ENCODE measurements at regions not wholly inside any gene's neighbourhood (a gene's known extent, or its start where the extent isn't known, plus 50 kb on each side); places are given as distances from the start of the nearest gene placed in this dataset.

DNA sequence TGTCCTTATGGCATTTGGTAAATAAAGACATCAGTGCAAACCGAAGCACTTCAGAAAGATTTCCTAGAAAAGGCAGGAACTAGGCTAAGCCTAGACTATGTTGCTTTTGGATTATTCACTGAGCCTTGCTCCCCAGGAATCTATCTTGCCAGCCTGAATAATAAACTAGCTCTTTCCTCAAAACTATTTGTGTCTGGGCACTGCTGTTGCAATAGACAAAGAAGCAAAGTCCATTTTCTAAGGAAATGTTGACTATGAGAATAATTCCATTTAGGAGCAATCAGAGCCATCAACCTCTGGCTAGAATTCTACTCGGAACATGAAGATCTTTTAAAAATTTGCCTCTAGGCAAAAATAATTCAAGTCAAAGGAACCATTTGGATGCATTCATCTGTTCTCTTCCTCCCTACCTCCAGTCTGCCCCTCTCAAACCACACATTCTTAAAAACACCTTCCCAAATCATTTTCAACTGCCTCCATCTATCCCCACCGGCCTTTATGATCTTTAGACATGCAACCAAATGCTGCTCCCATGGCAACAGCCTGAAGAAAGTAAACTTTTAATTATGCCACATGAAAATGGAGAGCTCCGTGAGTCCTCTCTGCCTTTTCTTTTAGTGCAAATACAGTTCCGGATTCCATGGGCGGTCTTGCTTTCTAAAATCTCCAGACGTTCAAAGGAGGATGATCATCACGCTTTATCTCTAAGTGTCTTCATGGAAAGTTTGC is 61.5 kb upstream of the FZD10 start:
- ChIA-PET CTCF (interaction anchor here (0.9 kb wide), 1 partner anchor 58 kb away, joined by 3 read pairs; no protein-coding TSS in a partner anchor), POLR2A (no interaction called here)
- Histone ChIP-seq H3K27me3 (ENCODE audit: insufficient read depth) (no peaks in the 10 kb centered on the region), H3K36me3 (replicated peaks in 1 of 2; ENCODE audit: control insufficient read depth in 1 of 2, insufficient read depth in 2 of 2, low read length in 1 of 2) (no peaks in the 10 kb centered on the region), H3K9ac (no peak overlapping the region), H3K9me3 (no peaks in the 10 kb centered on the region), H3K4me3 (ENCODE audit: low read depth in 2 of 2, low read length in 1 of 2) (no peak overlapping the region), H3F3A (replicated peaks; ENCODE audit: insufficient read depth) (no peaks in the 10 kb centered on the region), H3K27ac (ENCODE audit: low read depth in 2 of 2, low read length in 1 of 2) (no peak overlapping the region), H3K4me1 (ENCODE audit: control insufficient read depth in 1 of 2, insufficient read depth in 2 of 2, low read depth in 1 of 2, low read length in 1 of 2) (peaks cover 0 to 15% of the 10 kb centered on the region in 2 experiments; a peak in 1 of 4 replicates), H3K9me2 (no peaks in the 10 kb centered on the region), H2AFZ (ENCODE audit: low read depth) (no peak overlapping the region), H4K20me1 (ENCODE audit: insufficient read depth) (no peaks in the 10 kb centered on the region), H3K79me2 (ENCODE audit: insufficient read depth) (no peaks in the 10 kb centered on the region), H3K4me2 (no peak overlapping the region)
- DNase-seq, result no peak
- TF ChIP-seq, protein P1, sequence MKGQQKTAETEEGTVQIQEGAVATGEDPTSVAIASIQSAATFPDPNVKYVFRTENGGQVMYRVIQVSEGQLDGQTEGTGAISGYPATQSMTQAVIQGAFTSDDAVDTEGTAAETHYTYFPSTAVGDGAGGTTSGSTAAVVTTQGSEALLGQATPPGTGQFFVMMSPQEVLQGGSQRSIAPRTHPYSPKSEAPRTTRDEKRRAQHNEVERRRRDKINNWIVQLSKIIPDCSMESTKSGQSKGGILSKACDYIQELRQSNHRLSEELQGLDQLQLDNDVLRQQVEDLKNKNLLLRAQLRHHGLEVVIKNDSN (IDR thresholded peaks at IDR 0.05; ENCODE audit: borderline replicate concordance, low read depth), result no peak
- TF ChIP-seq YY1 (IDR thresholded peaks at IDR 0.05; ENCODE audit: low read depth), result no peak
- TF ChIP-seq, protein P2, sequence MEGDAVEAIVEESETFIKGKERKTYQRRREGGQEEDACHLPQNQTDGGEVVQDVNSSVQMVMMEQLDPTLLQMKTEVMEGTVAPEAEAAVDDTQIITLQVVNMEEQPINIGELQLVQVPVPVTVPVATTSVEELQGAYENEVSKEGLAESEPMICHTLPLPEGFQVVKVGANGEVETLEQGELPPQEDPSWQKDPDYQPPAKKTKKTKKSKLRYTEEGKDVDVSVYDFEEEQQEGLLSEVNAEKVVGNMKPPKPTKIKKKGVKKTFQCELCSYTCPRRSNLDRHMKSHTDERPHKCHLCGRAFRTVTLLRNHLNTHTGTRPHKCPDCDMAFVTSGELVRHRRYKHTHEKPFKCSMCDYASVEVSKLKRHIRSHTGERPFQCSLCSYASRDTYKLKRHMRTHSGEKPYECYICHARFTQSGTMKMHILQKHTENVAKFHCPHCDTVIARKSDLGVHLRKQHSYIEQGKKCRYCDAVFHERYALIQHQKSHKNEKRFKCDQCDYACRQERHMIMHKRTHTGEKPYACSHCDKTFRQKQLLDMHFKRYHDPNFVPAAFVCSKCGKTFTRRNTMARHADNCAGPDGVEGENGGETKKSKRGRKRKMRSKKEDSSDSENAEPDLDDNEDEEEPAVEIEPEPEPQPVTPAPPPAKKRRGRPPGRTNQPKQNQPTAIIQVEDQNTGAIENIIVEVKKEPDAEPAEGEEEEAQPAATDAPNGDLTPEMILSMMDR (IDR thresholded peaks at IDR 0.05), result no peak
- no peak for TF ChIP-seq FOSL2 (IDR thresholded peaks at IDR 0.05; ENCODE audit: borderline replicate concordance, low read depth)
- no peak for TF ChIP-seq MEF2A (IDR thresholded peaks at IDR 0.05; ENCODE audit: borderline replicate concordance, low read depth)
- no peak for TF ChIP-seq TEAD4 (IDR thresholded peaks at IDR 0.05; ENCODE audit: borderline replicate concordance, insufficient read depth)
- no peak for TF ChIP-seq RFX5 (IDR thresholded peaks at IDR 0.05; ENCODE audit: low read length)
- TF ChIP-seq NFIC (IDR thresholded peaks at IDR 0.05; ENCODE audit: borderline replicate concordance), result no peak
- TF ChIP-seq GABPA (IDR thresholded peaks at IDR 0.05; ENCODE audit: low read depth), result no peak
- TF ChIP-seq CHD2 (IDR thresholded peaks at IDR 0.05; ENCODE audit: low read length, partially characterized antibody), result no peak
- TF ChIP-seq, protein P3, sequence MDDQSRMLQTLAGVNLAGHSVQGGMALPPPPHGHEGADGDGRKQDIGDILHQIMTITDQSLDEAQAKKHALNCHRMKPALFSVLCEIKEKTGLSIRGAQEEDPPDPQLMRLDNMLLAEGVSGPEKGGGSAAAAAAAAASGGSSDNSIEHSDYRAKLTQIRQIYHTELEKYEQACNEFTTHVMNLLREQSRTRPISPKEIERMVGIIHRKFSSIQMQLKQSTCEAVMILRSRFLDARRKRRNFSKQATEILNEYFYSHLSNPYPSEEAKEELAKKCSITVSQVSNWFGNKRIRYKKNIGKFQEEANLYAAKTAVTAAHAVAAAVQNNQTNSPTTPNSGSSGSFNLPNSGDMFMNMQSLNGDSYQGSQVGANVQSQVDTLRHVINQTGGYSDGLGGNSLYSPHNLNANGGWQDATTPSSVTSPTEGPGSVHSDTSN (IDR thresholded peaks at IDR 0.05), result no peak
- TF ChIP-seq, protein P4, sequence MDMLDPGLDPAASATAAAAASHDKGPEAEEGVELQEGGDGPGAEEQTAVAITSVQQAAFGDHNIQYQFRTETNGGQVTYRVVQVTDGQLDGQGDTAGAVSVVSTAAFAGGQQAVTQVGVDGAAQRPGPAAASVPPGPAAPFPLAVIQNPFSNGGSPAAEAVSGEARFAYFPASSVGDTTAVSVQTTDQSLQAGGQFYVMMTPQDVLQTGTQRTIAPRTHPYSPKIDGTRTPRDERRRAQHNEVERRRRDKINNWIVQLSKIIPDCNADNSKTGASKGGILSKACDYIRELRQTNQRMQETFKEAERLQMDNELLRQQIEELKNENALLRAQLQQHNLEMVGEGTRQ (IDR thresholded peaks at IDR 0.05; ENCODE audit: borderline replicate concordance, low read depth, low read length), result no peak
- TF ChIP-seq RXRA (IDR thresholded peaks at IDR 0.05; ENCODE audit: borderline replicate concordance, low read depth), result no peak
- TF ChIP-seq POLR2AphosphoS5 (IDR thresholded peaks at IDR 0.05; ENCODE audit: low read depth, low read length), result no peak
- no peak for TF ChIP-seq JUND (IDR thresholded peaks at IDR 0.05)
- no peak for TF ChIP-seq MXI1 (IDR thresholded peaks at IDR 0.05; ENCODE audit: low read depth, low read length)
- WGBS (ENCODE audit: low lambda C conversion rate), result 40% methylated on average over 8 of the region's 8 CpGs

Data from SK-N-SH (cell line).